Esophagus squamous epithelium (tissue), 5 donors: ENCODE measurements at regions not wholly inside any gene's neighbourhood (a gene's known extent, or its start where the extent isn't known, plus 50 kb on each side); places are given as distances from the start of the nearest gene placed in this dataset.

Experiments
- DNase-seq: peaks from one replicate; lab custom pipeline; 2025; lab: John Stamatoyannopoulos, UW
- H3K27ac ChIP-seq, 4 donors: fragments of 200-600 bp; sonication (generic); one replicate each; pipeline ENCODE4 v1.5.1; 2016 to 2019; ENCODE audit warnings: mild to moderate bottlenecking in 1 of 4
- H3K27me3 ChIP-seq, 4 donors: fragments of 200-600 bp; sonication (generic); 1 replicate in 3 of 4; 2 replicates in 1 of 4; pipeline versions ENCODE4 v1.5.1 to v1.6.0; 2017 to 2021; ENCODE audit warnings: antibody characterized with exemption in 1 of 4
- H3K36me3 ChIP-seq, 3 donors: fragments of 200-600 bp; sonication (generic); one replicate each; pipeline ENCODE4 v1.5.1; 2016 to 2019
- H3K4me1 ChIP-seq, 3 donors: fragments of 200-600 bp; sonication (generic); one replicate each; pipeline ENCODE4 v1.5.1; 2017 to 2019
- H3K4me3 ChIP-seq, 4 donors: fragments of 200-600 bp; sonication (generic); 1 replicate in 3 of 4; 2 replicates in 1 of 4; pipeline ENCODE4 v1.5.1; 2016 to 2019; ENCODE audit warnings: mild to moderate bottlenecking in 2 of 4, moderate library complexity in 1 of 4
- H3K9me3 ChIP-seq, 3 donors: fragments of 200-600 bp; sonication (generic); one replicate each; pipeline ENCODE4 v1.5.1; 2016 to 2019
- POLR2A ChIP-seq, 4 donors: fragments of 450-650 bp; IDR thresholded peaks; one replicate each; pipeline ENCODE4 v1.6.1; 2017; ENCODE audit warnings: antibody characterized with exemption in 4 of 4, mild to moderate bottlenecking in 4 of 4, moderate library complexity in 3 of 4
- WGBS, 2 donors: methylation state at CpG; one replicate each; pipeline ENCODE4 v1.1.5; 2018; 5-methylcytosine and 5-hydroxymethylcytosine counted together
- intact Hi-C: fragments of 100-400 bp; cut with DNase I; formaldehyde crosslinking; loops from one replicate; pipeline ENCODE4 v1.15.0; 2022
- TF ChIP-seq, protein P1 (sequence below), 6 experiments: fragments of 450-650 bp in 4 of 6; fragments of 200-600 bp in 2 of 6; sonication (generic) in 2 of 6; IDR thresholded peaks; one replicate each; pipeline ENCODE4 v1.5.1; 2016 to 2019; ENCODE audit warnings: antibody characterized with exemption in 6 of 6, mild to moderate bottlenecking in 4 of 6, moderate library complexity in 4 of 6
- donor health status: DM: yes; HTN: yes; CAD: no.

DNA sequence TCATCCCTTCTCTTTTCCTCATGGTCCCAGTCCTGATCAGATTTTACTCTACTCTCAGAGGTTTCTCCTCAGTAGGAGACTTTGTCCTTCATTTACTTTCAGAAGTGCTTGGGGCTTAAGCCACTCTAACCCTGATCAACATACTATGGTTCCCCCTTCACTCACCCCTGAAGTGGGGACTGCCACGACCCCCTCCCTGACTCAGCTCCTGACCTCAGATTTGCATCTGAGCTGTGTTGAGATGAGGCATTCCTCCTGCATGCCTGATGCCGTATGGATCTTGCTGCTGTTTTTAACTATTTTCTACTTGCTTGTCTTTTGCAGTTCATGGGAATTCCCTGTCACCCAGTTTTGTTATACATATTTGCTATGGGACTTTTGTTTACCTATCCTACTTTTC, 306.7 kb upstream of the CHST9 start:
- intact Hi-C loops = no loop called here
- Histone ChIP-seq H3K36me3 (no peaks in the 10 kb centered on the region), H3K4me1 (no peaks in the 10 kb centered on the region), H3K27me3 (no peaks in the 10 kb centered on the region), H3K27ac (no peak overlapping the region), H3K9me3 (no peaks in the 10 kb centered on the region), H3K4me3 (no peak overlapping the region)
- no peak for DNase-seq
- WGBS, 2 donors = 21 to 28% methylated on average over 2 of the region's 2 CpGs
- TF ChIP-seq POLR2A (IDR thresholded peaks at IDR 0.05) = no peak
- TF ChIP-seq, protein P1, sequence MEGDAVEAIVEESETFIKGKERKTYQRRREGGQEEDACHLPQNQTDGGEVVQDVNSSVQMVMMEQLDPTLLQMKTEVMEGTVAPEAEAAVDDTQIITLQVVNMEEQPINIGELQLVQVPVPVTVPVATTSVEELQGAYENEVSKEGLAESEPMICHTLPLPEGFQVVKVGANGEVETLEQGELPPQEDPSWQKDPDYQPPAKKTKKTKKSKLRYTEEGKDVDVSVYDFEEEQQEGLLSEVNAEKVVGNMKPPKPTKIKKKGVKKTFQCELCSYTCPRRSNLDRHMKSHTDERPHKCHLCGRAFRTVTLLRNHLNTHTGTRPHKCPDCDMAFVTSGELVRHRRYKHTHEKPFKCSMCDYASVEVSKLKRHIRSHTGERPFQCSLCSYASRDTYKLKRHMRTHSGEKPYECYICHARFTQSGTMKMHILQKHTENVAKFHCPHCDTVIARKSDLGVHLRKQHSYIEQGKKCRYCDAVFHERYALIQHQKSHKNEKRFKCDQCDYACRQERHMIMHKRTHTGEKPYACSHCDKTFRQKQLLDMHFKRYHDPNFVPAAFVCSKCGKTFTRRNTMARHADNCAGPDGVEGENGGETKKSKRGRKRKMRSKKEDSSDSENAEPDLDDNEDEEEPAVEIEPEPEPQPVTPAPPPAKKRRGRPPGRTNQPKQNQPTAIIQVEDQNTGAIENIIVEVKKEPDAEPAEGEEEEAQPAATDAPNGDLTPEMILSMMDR (IDR thresholded peaks at IDR 0.05) = no peak

DNA sequence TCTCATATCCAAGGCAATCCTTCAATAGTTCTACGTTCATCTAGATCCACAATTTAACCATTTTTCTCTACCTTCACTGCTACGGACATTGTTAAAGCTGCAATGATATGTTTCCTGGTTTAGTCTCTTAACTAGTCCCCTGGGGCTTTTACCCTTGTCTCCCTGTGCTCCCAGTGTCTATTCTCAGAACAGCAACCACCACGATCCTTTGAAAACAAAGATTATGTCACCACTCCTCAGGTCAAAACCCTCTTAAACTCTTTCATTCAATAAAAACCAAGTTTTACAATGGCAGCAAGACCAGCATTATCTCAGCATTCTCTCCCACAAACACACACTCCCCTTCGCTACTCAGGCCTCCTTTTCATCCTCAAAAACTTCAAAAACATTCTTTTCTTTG, 298.2 kb upstream of the CHST9 start:
- DNase-seq = no peak
- no peak overlapping the region for H3K27ac ChIP-seq
- intact Hi-C loops = no loop called here
- WGBS, 2 donors = 53 to 61% methylated on average over 4 of the region's 4 CpGs
- no peaks in the 10 kb centered on the region for H3K4me1 ChIP-seq
- no peaks in the 10 kb centered on the region for H3K36me3 ChIP-seq
- H3K9me3 ChIP-seq = no peaks in the 10 kb centered on the region
- no peaks in the 10 kb centered on the region for H3K27me3 ChIP-seq
- TF ChIP-seq, protein P1 (IDR thresholded peaks at IDR 0.05) = no peak
- TF ChIP-seq POLR2A (IDR thresholded peaks at IDR 0.05) = no peak
- H3K4me3 ChIP-seq = no peak overlapping the region

DNA sequence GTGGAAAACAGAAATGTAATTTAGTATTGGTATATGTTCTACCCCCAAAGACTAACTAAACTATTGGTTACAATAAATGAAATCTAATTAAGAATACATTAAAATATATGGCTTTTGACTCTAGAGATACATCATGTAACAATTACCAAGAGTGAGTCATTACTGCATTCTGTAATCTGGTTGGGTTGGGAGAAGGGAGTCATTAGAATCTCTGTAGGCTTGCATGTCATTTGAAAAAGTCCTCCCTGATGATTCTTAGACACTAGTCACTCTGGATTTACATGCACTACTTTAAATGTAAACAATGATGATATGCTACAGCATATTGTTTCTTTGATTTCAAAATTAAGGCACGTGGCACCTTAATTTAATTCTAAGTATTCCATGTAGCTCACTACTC, 293.4 kb upstream of the CHST9 start:
- TF ChIP-seq, protein P1 (IDR thresholded peaks at IDR 0.05) = no peak
- TF ChIP-seq POLR2A (IDR thresholded peaks at IDR 0.05) = no peak
- no peak for DNase-seq
- WGBS, 2 donors = 0% methylated on average over 1 of the region's 1 CpG
- no peaks in the 10 kb centered on the region for H3K4me1 ChIP-seq
- no peaks in the 10 kb centered on the region for H3K27me3 ChIP-seq
- H3K9me3 ChIP-seq = no peaks in the 10 kb centered on the region
- H3K27ac ChIP-seq = no peak overlapping the region
- H3K4me3 ChIP-seq = no peak overlapping the region
- no peaks in the 10 kb centered on the region for H3K36me3 ChIP-seq
- intact Hi-C loops = no loop called here

DNA sequence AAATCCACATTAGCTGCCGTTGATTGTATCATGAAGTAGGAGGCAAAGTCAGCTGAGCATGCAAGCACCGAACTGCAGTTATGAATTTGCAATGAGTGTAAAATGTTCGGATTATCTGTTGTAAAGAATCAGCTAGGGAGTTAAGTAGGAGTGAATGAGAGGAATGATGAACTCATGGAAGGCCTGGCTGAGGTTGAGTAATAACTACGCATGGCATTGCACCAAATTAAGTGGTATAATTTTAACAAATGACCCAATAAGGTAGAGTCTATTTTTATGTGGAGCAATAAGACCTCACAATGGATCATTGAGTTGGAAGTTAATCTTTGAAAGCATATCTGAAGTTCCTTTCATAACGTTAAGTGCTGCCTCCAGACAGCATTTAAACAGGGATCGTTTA, 288.2 kb upstream of the CHST9 start:
- Histone ChIP-seq H3K4me3 (no peak overlapping the region), H3K36me3 (no peaks in the 10 kb centered on the region), H3K4me1 (no peaks in the 10 kb centered on the region), H3K9me3 (no peaks in the 10 kb centered on the region), H3K27me3 (no peaks in the 10 kb centered on the region), H3K27ac (no peak overlapping the region)
- no peak for DNase-seq
- WGBS, 2 donors = 69 to 78% methylated on average over 6 of the region's 6 CpGs
- TF ChIP-seq, protein P1 (IDR thresholded peaks at IDR 0.05) = no peak
- intact Hi-C loops = no loop called here

DNA sequence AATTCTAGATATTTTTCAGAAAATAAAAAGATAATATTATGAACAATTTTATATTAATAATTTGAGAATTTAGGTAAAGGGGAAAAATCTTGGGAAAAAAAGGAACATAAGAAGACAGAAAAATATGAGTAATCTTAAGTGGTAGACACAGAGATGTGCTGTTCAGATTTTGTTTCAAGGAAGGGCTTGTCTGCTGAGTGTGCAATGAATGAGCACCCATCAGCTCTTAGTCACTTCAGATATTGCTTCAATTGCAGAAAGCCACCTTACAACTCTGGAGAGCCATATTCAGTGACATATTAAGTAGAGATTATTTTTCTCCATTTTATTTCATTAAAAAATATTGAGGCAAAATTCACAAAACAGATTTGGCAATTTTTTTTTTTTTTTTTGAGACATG, 282.0 kb upstream of the CHST9 start:
- DNase-seq = no peak

More for the DNA sequence above, 282.0 kb upstream of the CHST9 start:
- Histone ChIP-seq H3K27me3 (no peaks in the 10 kb centered on the region), H3K9me3 (no peaks in the 10 kb centered on the region), H3K36me3 (no peaks in the 10 kb centered on the region), H3K27ac (no peak overlapping the region), H3K4me3 (no peak overlapping the region), H3K4me1 (no peaks in the 10 kb centered on the region)
- intact Hi-C loops = no loop called here
- TF ChIP-seq, protein P1 (IDR thresholded peaks at IDR 0.05) = no peak
- no peak for TF ChIP-seq POLR2A (IDR thresholded peaks at IDR 0.05)
